GM21528 (cell line): ENCODE measurements at regions not wholly inside any gene's neighbourhood (a gene's known extent, or its start where the extent isn't known, plus 50 kb on each side); places are given as distances from the start of the nearest gene placed in this dataset.
"Not testable (repeated sequence)": the region's sequence is repeated elsewhere in the genome, so short reads cannot be mapped to it uniquely, and the experiment has no call there.

Source experiments
- ATAC-seq: cut with Tn5 transposase; IDR thresholded peaks from one replicate; pipeline ENCODE4 v1.9.1; 2021; ENCODE audit warnings: mild to moderate bottlenecking, moderate library complexity; ENCODE audit not compliant: unreplicated experiment, low FRiP score

DNA sequence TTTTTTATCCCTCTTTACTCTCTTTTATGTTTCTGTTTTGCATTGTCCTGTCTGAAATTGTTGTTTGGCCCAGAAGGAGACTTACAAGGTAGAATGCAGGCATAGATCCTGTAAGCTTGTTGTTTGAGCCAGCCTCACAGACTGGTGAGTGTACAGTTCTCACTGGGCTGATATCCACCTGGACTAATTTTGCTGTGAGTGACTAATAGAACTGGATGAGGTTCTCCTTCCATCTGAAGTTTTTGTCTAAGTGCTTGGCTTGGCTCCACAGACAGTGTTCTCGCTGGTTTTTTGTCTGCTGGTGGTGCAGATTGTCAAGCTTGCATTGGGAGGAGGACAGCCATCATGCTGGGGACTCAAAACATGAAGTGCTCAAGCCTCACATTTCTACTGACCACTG lies 495.7 kb downstream of the TSN start:
- ATAC-seq: no peak

DNA sequence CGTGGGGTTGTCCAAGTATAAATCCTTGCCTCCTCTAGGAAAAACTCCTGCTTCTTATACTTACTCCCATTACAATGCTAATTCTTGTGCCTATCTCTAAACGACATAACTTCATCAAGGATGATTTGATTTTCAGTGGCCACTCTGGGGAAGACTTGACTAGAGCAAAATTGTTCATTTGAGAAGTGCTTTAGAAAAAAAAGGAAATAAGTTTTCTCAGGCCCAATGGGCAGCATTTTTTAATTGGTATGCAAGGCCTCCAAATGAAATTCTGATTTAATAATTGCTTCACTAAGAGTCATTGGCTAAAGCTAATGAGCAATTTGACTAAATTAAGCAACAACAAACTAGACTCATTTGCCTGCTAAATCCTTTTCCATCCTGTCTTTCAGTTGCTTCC lies 496.1 kb downstream of the TSN start:
- no peak for ATAC-seq

DNA sequence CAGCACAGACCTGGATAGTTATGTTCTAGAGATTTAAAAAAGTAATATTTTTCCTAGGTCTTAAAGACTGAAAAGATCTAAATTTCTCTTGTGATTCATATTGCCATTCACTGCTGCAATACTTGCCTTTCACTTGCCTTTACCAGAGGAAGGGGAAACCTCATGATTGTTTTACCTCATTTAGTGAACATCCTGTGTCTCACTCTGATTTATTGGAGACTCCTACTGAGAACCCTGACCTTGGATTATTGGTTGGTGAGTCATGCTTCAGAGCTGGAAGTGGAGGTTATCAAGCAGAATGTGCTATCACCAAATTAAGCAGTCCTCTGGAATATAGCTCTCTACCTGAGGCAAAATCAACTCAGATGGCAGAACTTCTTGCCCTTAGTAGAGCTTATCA lies 500.5 kb downstream of the TSN start:
- no peak for ATAC-seq

DNA sequence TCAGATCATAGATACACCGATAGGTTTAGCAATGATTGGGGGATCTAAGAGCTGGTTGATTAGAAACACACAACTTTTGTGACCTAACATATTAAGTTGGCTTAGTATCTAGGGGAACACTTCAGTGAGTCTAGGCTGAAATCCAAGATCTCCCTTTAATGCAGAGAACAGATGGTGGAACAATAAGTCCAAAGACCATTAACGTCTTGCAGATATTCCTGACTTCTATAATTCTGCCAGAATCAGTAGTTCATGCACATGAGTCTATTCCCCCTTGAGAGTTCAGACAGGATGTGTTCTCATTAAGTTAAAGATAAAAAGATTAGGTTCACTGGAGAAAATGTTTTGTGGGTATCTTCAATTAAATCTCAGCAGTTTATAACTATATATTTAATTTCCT lies 506.5 kb downstream of the TSN start:
- no peak for ATAC-seq

DNA sequence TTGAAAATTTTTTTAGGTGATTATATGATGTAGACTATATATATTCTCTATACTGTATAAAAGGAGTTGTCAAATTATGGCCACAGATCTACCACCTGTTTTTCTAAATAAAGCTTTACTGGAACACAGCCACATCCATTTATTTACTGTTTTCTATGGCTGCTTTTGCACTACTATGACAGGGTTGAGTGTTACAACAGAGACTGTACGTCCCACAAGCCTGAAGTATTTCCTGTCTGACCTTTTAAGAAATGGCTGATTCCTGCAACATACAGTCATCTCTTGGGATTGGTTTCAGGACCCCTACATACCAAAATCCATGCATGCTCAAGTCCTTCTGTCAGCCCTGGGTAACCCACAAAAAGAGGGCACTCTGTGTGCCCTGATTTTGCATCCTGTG lies 508.3 kb downstream of the TSN start:
- no peak for ATAC-seq

DNA sequence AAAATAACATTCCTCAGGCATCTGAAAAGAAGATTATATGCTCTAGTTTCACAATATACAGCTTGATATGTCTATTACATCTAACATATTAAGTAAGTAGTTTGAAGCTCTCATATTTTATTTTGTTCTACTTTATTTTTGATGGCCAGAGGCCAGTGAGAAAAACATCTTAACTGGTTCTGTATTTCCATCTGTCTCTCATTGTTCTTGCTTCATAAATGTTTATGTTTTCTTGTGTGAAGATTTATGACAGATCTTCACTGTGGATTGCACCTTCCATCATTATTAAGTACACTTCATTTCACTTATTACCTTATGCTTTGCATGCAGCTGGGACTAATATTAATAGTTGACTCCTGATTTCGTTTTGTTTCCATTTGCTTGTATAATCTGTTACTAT lies 511.2 kb downstream of the TSN start:
- ATAC-seq: no peak

DNA sequence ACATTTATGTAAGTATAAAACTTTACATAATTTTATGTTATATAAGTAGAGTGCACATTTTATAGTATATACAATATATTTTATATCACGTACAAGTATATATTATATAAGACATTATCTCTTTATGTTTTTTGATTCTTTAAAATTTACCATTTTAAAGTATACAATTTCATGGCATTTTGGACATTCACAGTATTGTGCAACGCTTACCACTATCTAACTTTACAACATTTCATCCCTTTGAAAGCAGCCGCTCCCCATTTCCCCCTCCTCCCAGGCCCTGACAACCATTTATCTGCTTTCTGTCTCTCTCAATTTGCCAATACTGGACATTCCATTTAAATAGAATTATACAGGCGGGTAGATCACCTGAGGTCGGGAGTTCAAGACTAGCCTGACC lies 512.5 kb downstream of the TSN start:
- no peak for ATAC-seq

DNA sequence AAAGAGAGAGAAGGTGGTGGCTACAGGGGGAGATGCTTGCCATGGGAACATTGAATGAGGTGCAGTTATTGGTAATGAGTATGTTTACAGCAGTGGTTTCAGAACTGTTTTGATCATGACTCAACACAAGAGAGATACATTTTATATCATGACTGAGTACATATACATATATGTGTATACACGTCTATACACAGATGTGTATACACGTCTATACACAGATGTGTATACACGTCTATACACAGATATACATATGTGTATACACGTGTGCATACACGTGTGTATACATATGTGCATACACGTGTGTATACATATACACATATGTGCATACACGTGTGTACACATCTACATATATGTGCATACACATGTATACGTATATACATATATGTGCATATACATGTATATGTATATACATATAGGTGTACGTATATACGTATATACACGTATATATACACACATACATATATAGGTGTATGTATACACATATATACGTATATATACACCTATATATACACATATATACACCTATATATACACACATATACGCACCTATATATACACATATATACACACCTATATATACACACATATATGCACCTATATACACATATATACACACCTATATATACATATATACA lies 518.5 kb downstream of the TSN start:
- ATAC-seq: no peak

DNA sequence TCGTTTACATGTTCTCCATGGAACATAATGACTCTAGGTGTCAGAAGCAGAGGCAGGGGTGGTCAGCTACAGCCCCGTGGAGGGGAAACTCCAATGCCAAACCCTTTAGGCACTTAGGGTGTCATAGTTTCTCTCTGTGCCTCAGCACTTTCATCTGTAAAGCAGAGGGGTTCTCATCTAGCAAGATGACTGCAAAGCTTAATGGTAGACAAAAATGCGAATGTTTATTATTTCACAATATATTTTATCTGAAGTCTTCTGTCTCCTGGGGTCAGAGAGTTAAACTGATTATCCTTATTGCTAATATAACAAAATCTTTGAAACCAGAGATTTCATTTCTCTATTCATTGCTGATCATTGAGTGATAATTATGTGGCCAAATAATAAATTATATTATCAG lies 522.5 kb downstream of the TSN start:
- no peak for ATAC-seq

DNA sequence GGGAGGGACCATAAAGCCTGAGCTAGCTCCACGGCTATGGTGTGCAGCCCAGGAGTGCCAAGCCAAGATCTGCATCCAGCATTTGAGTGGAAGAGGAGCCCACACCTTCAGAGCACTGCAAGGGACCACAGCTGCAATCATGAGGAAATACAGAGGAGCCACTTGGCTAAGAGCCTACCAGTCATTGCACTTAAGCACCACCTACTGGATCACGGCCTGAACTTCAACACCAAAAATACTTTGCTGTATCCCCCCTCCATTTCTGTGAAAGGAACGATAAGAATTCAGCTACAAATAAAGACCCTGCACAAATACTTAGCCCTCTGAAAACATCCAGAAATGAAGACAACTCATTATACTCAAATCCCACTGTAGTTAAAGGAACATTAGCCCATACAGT lies 545.3 kb downstream of the TSN start:
- ATAC-seq: no peak

DNA sequence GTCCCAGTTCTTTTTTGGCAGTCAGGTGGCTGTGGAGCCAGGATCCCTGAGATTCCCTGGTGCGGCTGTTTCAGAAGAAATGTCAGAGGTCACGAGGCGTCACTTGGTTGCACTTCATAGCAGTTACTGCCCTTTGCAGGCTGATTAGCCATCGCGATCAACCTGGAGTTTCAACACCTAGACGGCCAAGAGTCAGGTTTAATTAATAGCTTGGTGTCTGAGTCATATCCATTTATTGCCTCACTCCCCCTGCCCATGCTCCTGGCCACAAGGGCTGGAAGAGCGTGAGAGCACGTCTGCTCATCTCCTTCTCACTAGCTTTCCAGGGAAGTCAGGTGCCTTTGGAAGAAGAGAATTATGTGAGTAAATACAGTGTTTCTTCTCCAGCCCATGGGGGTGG lies 552.3 kb downstream of the TSN start:
- ATAC-seq: no peak

DNA sequence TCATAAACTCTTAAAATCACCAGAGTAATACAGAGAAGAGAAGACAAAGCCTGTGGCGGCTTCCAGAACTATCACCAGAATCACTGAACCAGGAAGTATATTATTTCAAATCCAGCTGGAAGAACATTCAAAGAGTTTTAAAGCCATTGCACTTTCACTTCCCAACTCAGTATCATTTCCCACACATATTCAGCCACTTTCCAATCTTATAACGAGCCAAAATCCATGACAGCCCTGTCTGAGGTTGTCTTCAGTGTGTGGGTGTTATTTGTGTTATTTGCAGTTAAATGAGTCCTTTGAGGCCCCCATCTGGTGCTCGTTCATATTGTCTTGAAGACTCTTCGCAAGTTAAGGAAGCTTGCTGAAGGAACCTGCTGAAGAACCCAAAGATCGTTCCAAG lies 559.9 kb downstream of the TSN start:
- ATAC-seq: no peak

DNA sequence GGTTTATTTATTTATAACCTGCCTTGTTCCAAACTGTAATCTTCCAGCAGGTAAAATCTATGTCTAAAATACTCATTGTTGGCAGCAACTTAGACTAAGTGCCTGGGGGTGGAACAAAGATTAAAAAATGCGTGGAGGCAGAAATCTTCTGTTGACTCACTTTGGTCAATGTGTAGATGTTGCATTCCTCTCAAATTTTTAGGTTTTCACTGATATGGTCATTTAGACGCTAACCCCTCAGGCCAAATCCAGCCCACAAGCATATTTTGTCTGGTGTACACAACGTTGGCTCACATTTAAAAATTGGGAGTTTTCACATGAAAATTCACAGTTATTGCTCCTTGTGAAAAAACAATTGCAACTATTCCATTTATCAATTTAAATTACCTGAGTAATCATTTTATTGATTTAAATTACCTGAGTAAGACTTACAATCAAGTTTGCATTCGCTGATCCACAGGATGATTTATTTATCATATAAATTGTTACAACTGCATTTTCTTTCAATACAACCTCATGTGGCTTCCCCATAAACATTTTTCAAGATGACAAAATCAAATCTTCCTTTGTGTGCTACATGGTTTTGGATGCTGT lies 564.2 kb downstream of the TSN start:
- ATAC-seq: no peak

DNA sequence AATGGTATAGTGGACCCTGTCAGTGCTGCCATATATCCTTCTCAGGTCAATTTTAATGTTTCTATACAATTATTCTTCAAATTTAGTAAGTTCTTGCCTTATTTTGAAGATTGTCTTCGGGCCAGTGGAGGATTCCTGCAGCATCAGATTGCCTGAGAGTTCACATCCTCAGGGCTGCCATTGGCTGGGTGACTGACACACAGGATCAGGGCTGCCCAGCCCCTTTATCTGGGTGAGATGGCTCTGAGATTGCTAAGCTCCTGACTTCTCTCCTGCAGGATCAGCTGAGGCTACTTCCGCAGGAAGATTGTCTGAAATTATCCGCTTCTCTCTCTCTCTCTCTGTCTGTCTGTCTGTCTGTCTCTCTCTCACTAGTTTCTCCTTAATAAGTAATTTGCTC lies 567.4 kb downstream of the TSN start:
- no peak for ATAC-seq

DNA sequence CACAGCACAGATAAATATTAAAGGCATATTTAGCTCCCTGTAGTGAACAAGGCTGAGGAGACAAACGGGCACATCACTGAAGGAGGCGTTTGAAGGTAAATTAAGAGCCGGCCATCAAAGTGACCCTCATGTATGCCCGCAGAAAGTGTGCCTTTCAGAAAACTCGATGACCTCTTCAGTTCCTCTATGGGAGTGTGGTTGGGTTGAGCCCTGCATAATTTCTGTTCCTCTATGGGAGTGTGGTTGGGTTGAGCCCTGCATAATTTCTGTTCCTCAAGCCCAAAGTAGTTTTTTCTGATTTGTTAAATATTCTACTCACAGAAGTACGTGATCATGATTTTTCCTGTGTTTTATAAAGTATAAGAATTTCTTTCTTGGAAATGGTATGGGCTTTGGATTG lies 568.5 kb downstream of the TSN start:
- ATAC-seq: no peak

DNA sequence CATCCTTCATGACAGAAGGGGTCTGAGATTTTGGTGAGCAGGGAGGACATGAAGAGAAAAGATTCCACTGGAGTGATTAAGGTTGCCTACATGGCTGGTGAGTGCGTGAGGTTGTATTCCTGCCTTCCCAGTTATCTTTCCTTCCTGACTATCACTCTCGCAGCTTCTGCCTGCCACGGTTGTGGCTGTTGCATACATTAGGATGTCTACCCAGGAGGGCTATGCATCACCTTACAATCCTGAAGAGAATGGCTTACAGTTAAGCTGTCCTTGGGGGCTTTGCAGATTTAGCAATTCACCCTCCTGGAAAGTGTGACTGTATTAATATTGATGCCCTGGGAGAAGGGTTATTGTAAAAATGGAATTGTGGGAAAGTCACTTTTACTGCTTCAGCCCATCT lies 571.0 kb downstream of the TSN start:
- no peak for ATAC-seq

DNA sequence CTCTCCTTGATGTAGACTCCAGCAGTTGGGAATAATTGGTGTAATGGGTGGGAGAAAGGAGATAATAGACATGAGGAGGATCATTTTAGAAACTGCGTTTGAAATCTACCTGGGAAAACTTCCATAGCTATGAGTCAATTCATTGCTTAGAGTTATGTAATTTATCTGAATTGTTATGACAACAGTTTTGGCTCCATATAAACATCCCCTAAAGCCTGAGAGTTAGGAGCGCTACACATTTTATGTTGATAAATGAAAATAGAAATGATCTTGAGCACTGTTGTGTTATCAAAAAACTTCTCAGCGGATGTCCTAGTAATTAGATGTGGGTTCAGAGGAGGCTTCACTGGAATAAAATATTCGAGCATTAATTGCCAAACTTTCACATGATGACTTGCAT lies 573.4 kb downstream of the TSN start:
- ATAC-seq: no peak

DNA sequence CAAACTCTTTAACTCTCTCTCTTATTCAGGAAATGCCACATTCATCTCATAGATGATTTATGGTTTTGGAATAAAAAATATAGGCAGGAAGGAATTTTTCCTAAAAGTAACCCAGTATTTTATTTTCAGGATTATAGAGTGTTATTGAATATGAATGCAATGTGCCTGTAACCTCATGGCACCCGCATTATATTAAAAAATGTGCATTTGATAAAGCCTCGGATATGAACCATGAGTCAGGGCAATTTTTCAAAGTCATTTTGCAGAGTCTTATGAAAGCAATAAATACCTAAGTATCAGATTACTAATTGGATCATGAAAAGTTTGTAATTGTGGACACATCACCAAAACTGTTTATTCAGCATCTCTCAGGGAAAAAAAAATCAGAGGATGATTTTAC lies 573.8 kb downstream of the TSN start:
- ATAC-seq: no peak

DNA sequence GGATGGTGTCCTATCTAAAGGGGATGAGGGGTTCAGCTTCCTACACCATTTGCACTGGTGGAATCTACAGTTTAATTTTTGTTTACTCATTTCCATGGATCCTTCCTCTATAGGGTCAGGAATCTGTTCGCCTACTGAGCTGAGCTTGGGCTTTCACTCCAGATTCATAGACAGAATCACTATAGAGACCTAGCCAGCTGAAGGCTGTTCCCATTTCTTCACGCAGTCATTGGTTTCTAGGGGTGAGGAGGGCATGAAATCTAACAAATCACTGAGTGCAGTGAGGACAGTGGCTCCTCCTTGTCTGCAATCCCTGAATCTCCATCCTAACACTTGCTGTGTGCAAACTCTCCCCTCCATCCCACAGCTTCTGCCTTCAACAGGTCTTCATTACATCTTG lies 578.5 kb downstream of the TSN start:
- no peak for ATAC-seq

DNA sequence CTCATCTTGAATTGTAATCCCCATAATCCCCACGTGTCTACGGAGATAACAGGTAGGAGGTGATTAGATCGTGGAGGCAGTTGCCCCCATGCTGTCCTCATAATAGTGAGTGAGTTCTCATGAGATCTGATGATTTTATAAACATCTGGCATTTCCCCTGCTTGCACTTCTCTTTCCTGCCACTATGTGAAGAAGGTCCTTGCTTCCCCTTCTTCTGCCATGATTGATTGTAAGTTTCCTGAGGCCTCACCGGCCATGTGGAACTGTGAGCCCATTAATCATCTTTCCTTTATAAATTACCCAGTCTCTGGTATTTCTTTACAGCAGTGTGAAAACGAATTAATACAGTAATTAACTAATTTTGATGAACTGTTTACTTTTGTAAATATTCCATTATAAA lies 582.5 kb downstream of the TSN start:
- ATAC-seq: no peak

DNA sequence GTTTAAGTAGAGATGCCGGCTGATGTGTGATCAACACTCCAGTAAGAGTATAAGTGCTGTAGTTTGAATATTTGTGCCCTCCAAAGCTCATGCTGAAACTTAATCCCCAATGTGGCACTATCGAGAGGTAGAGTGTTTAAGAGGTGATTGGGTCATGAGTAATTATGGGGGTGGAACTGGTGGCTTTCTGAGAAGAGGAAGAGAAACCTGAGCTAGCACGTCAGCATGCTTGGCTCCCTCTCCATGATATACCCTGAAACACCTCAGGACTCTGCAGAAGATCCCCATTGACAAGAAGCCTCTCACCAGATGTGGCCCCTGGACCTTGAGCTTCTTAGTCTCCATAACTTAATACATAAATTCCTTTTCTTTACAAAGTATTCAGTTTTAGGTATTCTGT lies 584.8 kb downstream of the TSN start:
- ATAC-seq: peak; percentile 91

DNA sequence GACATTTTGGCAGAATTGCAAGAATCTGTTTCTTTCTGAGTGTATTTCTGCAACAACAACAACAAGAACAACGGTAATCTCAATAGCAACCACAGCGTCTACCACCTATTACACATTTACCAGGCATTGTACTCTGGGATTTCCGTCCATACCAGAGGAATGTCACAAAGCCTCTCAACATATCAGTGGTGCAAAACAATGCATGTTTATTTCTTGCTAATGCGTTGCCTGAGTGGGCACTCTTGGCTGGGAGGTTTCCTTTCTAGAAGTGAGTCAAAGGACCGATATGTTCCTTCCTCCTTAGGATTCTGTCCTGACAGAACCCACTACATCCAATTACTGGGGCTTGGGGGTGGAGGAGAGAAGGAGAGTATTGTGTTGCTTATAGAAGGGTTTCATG lies 585.6 kb downstream of the TSN start:
- ATAC-seq: peak; percentile 30

DNA sequence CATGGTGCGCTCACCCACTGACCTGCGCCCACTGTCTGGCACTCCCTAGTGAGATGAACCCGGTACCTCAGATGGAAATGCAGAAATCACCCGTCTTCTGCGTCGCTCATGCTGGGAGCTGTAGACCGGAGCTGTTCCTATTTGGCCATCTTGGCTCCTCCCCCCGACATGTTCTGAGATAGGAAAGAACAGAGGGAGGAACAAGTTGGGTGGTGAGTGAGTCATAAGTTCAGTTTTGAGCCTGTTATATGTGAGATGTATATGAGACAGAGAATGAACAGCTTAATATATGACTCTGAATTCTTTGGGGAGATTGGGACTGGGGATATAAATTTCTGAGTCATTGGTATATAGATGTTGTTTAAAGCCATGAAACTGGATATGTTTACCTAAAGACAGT lies 596.7 kb downstream of the TSN start:
- not testable (repeated sequence) for ATAC-seq
